Body of pancreas (tissue), 4 donors: ENCODE measurements at regions not wholly inside any gene's neighbourhood (a gene's known extent, or its start where the extent isn't known, plus 50 kb on each side); places are given as distances from the start of the nearest gene placed in this dataset.

Experiments used
- POLR2A ChIP-seq, 3 donors: fragments of 450-650 bp; IDR thresholded peaks; one replicate each; pipeline ENCODE4 v1.6.1; 2016; ENCODE audit warnings: antibody characterized with exemption in 3 of 3, mild to moderate bottlenecking in 2 of 3
- TF ChIP-seq, protein P1 (sequence below), 7 experiments: fragments of 450-650 bp in 4 of 7; fragments of 200-600 bp in 3 of 7; sonication (generic) in 3 of 7; IDR thresholded peaks; one replicate each; pipeline ENCODE4 v1.5.1; 2016 to 2019; ENCODE audit warnings: antibody characterized with exemption in 7 of 7

DNA sequence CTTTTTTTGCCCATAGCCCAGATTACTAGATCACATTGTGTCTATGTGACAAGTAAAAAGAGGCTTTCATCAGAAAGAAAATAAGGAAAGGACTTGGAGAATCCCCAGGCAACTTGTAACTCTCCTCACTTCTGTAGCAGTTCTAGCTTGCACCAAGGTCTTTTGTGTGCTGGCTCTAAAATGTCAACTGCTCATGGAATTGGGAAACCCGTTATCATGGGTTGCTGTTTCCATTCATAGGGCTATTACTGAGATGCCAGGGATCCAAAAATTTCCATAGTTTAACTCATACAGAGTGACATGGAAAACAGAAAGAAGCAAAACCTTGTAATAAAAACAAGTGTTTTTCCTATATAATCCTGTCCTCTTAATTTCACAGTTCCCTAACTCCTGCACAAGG, 123.9 kb upstream of the FBXL7 start:
- TF ChIP-seq, protein P1, sequence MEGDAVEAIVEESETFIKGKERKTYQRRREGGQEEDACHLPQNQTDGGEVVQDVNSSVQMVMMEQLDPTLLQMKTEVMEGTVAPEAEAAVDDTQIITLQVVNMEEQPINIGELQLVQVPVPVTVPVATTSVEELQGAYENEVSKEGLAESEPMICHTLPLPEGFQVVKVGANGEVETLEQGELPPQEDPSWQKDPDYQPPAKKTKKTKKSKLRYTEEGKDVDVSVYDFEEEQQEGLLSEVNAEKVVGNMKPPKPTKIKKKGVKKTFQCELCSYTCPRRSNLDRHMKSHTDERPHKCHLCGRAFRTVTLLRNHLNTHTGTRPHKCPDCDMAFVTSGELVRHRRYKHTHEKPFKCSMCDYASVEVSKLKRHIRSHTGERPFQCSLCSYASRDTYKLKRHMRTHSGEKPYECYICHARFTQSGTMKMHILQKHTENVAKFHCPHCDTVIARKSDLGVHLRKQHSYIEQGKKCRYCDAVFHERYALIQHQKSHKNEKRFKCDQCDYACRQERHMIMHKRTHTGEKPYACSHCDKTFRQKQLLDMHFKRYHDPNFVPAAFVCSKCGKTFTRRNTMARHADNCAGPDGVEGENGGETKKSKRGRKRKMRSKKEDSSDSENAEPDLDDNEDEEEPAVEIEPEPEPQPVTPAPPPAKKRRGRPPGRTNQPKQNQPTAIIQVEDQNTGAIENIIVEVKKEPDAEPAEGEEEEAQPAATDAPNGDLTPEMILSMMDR (IDR thresholded peaks at IDR 0.05), result no peak
- no peak for TF ChIP-seq POLR2A (IDR thresholded peaks at IDR 0.05)
